ENCODE measurements at regions not wholly inside any gene's neighbourhood (a gene's known extent, or its start where the extent isn't known, plus 50 kb on each side); places are given as distances from the start of the nearest gene placed in this dataset.

GRCh38 chr14:73780391-73780790 is 66.2 kb upstream of the PNMA1 start:
- TF ChIP-seq CTCF (IDR thresholded peaks at IDR 0.05) (no peak), POLR2A (IDR thresholded peaks at IDR 0.05) (no peak)

All from adrenal gland (tissue), 5 donors.